DND-41 (cell line): ENCODE measurements at regions not wholly inside any gene's neighbourhood (a gene's known extent, or its start where the extent isn't known, plus 50 kb on each side); places are given as distances from the start of the nearest gene placed in this dataset.

Source experiments
- EZH2 ChIP-seq: IDR thresholded peaks from 3 replicates; pipeline ENCODE4 v1.6.1; 2012; ENCODE audit warnings: borderline replicate concordance, low read depth, mild to moderate bottlenecking, moderate library complexity, low read length, inconsistent platforms; ENCODE audit not compliant: severe bottlenecking
- TF ChIP-seq, protein P1 (sequence below): IDR thresholded peaks from 2 replicates; pipeline ENCODE4 v1.5.1; 2012; ENCODE audit warnings: borderline replicate concordance, low read length, moderate library complexity, mild to moderate bottlenecking; ENCODE audit not compliant: poor library complexity, severe bottlenecking; ENCODE audit errors: extremely low read depth

DNA sequence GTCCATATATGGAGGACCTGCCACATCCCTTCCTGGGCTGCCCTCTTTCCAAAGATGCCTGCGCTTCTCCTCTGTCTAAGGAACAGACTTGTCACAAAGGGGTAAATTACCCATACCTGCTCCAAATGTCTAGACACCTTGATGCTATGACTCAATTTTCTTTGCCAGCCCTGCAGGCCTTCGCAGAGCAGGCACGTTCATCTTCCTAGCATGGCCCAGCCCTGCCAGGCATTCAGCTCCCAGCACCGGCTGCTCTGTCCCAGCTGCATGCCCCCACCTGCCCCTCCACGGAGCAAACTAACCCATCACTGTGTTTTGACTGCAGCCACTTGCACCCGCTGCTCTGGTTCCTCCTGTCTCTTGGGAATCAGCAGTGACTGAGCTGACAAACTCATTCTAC is 526.1 kb downstream of the MIAT start:
- TF ChIP-seq, protein P1, sequence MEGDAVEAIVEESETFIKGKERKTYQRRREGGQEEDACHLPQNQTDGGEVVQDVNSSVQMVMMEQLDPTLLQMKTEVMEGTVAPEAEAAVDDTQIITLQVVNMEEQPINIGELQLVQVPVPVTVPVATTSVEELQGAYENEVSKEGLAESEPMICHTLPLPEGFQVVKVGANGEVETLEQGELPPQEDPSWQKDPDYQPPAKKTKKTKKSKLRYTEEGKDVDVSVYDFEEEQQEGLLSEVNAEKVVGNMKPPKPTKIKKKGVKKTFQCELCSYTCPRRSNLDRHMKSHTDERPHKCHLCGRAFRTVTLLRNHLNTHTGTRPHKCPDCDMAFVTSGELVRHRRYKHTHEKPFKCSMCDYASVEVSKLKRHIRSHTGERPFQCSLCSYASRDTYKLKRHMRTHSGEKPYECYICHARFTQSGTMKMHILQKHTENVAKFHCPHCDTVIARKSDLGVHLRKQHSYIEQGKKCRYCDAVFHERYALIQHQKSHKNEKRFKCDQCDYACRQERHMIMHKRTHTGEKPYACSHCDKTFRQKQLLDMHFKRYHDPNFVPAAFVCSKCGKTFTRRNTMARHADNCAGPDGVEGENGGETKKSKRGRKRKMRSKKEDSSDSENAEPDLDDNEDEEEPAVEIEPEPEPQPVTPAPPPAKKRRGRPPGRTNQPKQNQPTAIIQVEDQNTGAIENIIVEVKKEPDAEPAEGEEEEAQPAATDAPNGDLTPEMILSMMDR, result no peak
- no peak for TF ChIP-seq EZH2
